ENCODE measurements at regions not wholly inside any gene's neighbourhood (a gene's known extent, or its start where the extent isn't known, plus 50 kb on each side); places are given as distances from the start of the nearest gene placed in this dataset.

- TF ChIP-seq CTCF (conservative IDR thresholded peaks at IDR 0.05; ENCODE audit: low read depth, low read length) = no peak
Measured at GRCh38 chr14:71606064-71606463, 326.2 kb upstream of the RGS6 start.

GRCh38 chr14:71606575-71606974, 325.7 kb upstream of the RGS6 start:
- DNase-seq (ENCODE audit: low read depth) = no peak
- no peak for TF ChIP-seq CTCF (conservative IDR thresholded peaks at IDR 0.05; ENCODE audit: low read depth, low read length)
- no peak overlapping the region for H3K4me3 ChIP-seq (ENCODE audit: low read length)

More at GRCh38 chr14:71606064-71606463, 326.2 kb upstream of the RGS6 start:
- DNase-seq (ENCODE audit: low read depth) = no peak
- H3K4me3 ChIP-seq (ENCODE audit: low read length) = no peak overlapping the region

- TF ChIP-seq CTCF (conservative IDR thresholded peaks at IDR 0.05; ENCODE audit: low read depth, low read length) = no peak
- H3K4me3 ChIP-seq (ENCODE audit: low read length) = no peak overlapping the region
- DNase-seq (ENCODE audit: low read depth) = no peak
Measured at GRCh38 chr14:71607056-71607455, 325.2 kb upstream of the RGS6 start.

GRCh38 chr14:71610149-71610548, 322.1 kb upstream of the RGS6 start:
- H3K4me3 ChIP-seq (ENCODE audit: low read length) = no peak overlapping the region
- no peak for TF ChIP-seq CTCF (conservative IDR thresholded peaks at IDR 0.05; ENCODE audit: low read depth, low read length)
- DNase-seq (ENCODE audit: low read depth) = no peak

DNA sequence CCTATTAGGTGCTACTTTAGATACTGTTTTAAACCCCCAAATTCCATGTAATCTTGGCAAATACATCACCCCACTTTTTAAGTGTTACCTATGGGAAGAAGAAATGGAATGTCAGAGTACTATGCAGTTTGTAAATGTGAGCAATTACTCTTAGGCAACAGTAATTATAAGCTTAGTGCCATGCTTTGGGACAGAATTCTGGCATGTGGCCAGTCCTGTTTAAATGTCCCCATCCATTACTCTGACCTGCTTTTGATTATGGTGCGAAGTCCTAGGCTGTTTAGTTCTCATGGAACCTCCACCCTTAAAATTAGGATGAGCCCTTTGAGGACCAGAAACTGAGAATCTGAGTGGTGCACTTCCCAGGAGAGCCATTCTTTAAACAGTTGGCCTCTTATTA, 321.4 kb upstream of the RGS6 start:
- peak; percentile 39 for DNase-seq (ENCODE audit: low read depth)
- H3K4me3 ChIP-seq (ENCODE audit: low read length) = no peak overlapping the region
- no peak for TF ChIP-seq CTCF (conservative IDR thresholded peaks at IDR 0.05; ENCODE audit: low read depth, low read length)

DNA sequence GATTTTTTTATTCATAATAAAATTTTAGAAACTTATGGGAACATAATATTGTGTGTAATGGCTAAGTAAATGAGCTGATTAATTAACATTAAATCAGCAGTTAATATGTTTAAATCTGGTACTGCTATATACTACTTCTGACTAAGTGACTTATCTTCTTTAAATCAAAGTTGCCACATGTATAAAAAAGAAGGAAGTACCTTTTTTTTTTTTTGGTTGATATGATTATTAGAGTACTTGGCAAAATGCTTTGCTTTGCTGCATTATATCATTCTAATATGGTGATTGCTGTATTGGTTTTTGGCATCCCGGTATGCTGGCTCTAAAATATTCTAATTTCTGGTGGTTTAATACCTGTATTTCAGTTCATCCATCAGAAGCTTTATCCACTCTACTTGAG, 319.1 kb upstream of the RGS6 start:
- no peak overlapping the region for H3K4me3 ChIP-seq (ENCODE audit: low read length)
- no peak for TF ChIP-seq CTCF (conservative IDR thresholded peaks at IDR 0.05; ENCODE audit: low read depth, low read length)
- no peak for DNase-seq (ENCODE audit: low read depth)

- no peak for DNase-seq (ENCODE audit: low read depth)
- no peak overlapping the region for H3K4me3 ChIP-seq (ENCODE audit: low read length)
- TF ChIP-seq CTCF (conservative IDR thresholded peaks at IDR 0.05; ENCODE audit: low read depth, low read length) = no peak
Measured at GRCh38 chr14:71616013-71616412, 316.2 kb upstream of the RGS6 start.
